ENCODE measurements at regions not wholly inside any gene's neighbourhood (a gene's known extent, or its start where the extent isn't known, plus 50 kb on each side); places are given as distances from the start of the nearest gene placed in this dataset.

- H3K27me3 ChIP-seq (ENCODE audit: control insufficient read depth, insufficient read depth, low read length) = no peaks in the 10 kb centered on the region
- no peak overlapping the region for H3K4me3 ChIP-seq (ENCODE audit: insufficient read depth, low read depth, low read length)
- DNase-seq = peak; percentile 16
- H3K36me3 ChIP-seq (replicated peaks; ENCODE audit: control insufficient read depth, insufficient read depth, low read length) = no peaks in the 10 kb centered on the region
Measured at GRCh38 chr6:167548451-167548850, 223.6 kb downstream of the TTLL2 start.

GRCh38 chr6:167549213-167549612, 224.3 kb downstream of the TTLL2 start:
- Histone ChIP-seq H3K4me3 (ENCODE audit: insufficient read depth, low read depth, low read length) (no peak overlapping the region), H3K27me3 (ENCODE audit: control insufficient read depth, insufficient read depth, low read length) (no peaks in the 10 kb centered on the region), H3K36me3 (replicated peaks; ENCODE audit: control insufficient read depth, insufficient read depth, low read length) (no peaks in the 10 kb centered on the region)
- peak; percentile 25 for DNase-seq

GRCh38 chr6:167550941-167551627, 226.2 kb downstream of the TTLL2 start:
- DNase-seq = peak; percentile 49
- no peak overlapping the region for H3K4me3 ChIP-seq (ENCODE audit: insufficient read depth, low read depth, low read length)
- H3K36me3 ChIP-seq (replicated peaks; ENCODE audit: control insufficient read depth, insufficient read depth, low read length) = no peaks in the 10 kb centered on the region
- no peaks in the 10 kb centered on the region for H3K27me3 ChIP-seq (ENCODE audit: control insufficient read depth, insufficient read depth, low read length)

GRCh38 chr6:167551628-167552257, 226.9 kb downstream of the TTLL2 start:
- peak; percentile 45 for DNase-seq
- H3K4me3 ChIP-seq (ENCODE audit: insufficient read depth, low read depth, low read length) = no peak overlapping the region
- H3K27me3 ChIP-seq (ENCODE audit: control insufficient read depth, insufficient read depth, low read length) = no peaks in the 10 kb centered on the region
- H3K36me3 ChIP-seq (replicated peaks; ENCODE audit: control insufficient read depth, insufficient read depth, low read length) = no peaks in the 10 kb centered on the region

- H3K4me3 ChIP-seq (ENCODE audit: insufficient read depth, low read depth, low read length) = no peak overlapping the region
- peak; percentile 31 for DNase-seq
- no peaks in the 10 kb centered on the region for H3K36me3 ChIP-seq (replicated peaks; ENCODE audit: control insufficient read depth, insufficient read depth, low read length)
- H3K27me3 ChIP-seq (ENCODE audit: control insufficient read depth, insufficient read depth, low read length) = no peaks in the 10 kb centered on the region
Measured at GRCh38 chr6:167552258-167552630, 227.4 kb downstream of the TTLL2 start.

GRCh38 chr6:167552961-167553735, 228.3 kb downstream of the TTLL2 start:
- peak; percentile 44 for DNase-seq
- H3K4me3 ChIP-seq (ENCODE audit: insufficient read depth, low read depth, low read length) = no peak overlapping the region
- H3K36me3 ChIP-seq (replicated peaks; ENCODE audit: control insufficient read depth, insufficient read depth, low read length) = no peaks in the 10 kb centered on the region
- H3K27me3 ChIP-seq (ENCODE audit: control insufficient read depth, insufficient read depth, low read length) = no peaks in the 10 kb centered on the region

GRCh38 chr6:167553736-167554119, 228.8 kb downstream of the TTLL2 start:
- peak; percentile 45 for DNase-seq
- no peak overlapping the region for H3K4me3 ChIP-seq (ENCODE audit: insufficient read depth, low read depth, low read length)
- no peaks in the 10 kb centered on the region for H3K36me3 ChIP-seq (replicated peaks; ENCODE audit: control insufficient read depth, insufficient read depth, low read length)
- no peaks in the 10 kb centered on the region for H3K27me3 ChIP-seq (ENCODE audit: control insufficient read depth, insufficient read depth, low read length)

- Histone ChIP-seq H3K36me3 (replicated peaks; ENCODE audit: control insufficient read depth, insufficient read depth, low read length) (no peaks in the 10 kb centered on the region), H3K27me3 (ENCODE audit: control insufficient read depth, insufficient read depth, low read length) (no peaks in the 10 kb centered on the region), H3K4me3 (ENCODE audit: insufficient read depth, low read depth, low read length) (no peak overlapping the region)
- DNase-seq = no peak
Measured at GRCh38 chr6:167554854-167555253, 230.0 kb downstream of the TTLL2 start.

- no peak for DNase-seq
- no peaks in the 10 kb centered on the region for H3K27me3 ChIP-seq (ENCODE audit: control insufficient read depth, insufficient read depth, low read length)
Measured at GRCh38 chr6:167555836-167556235, 230.9 kb downstream of the TTLL2 start.

GRCh38 chr6:167557675-167558074, 232.8 kb downstream of the TTLL2 start:
- Histone ChIP-seq H3K27me3 (ENCODE audit: control insufficient read depth, insufficient read depth, low read length) (no peaks in the 10 kb centered on the region), H3K4me3 (ENCODE audit: insufficient read depth, low read depth, low read length) (no peak overlapping the region), H3K36me3 (replicated peaks; ENCODE audit: control insufficient read depth, insufficient read depth, low read length) (no peaks in the 10 kb centered on the region)
- DNase-seq = peak; percentile 4

More at GRCh38 chr6:167555836-167556235, 230.9 kb downstream of the TTLL2 start:
- no peaks in the 10 kb centered on the region for H3K36me3 ChIP-seq (replicated peaks; ENCODE audit: control insufficient read depth, insufficient read depth, low read length)
- H3K4me3 ChIP-seq (ENCODE audit: insufficient read depth, low read depth, low read length) = no peak overlapping the region

- no peaks in the 10 kb centered on the region for H3K27me3 ChIP-seq (ENCODE audit: control insufficient read depth, insufficient read depth, low read length)
- no peaks in the 10 kb centered on the region for H3K36me3 ChIP-seq (replicated peaks; ENCODE audit: control insufficient read depth, insufficient read depth, low read length)
- peak; percentile 18 for DNase-seq
- no peak overlapping the region for H3K4me3 ChIP-seq (ENCODE audit: insufficient read depth, low read depth, low read length)
Measured at GRCh38 chr6:167558246-167559177, 233.6 kb downstream of the TTLL2 start.

GRCh38 chr6:167559675-167560479, 235.0 kb downstream of the TTLL2 start:
- H3K27me3 ChIP-seq (ENCODE audit: control insufficient read depth, insufficient read depth, low read length) = no peaks in the 10 kb centered on the region
- no peaks in the 10 kb centered on the region for H3K36me3 ChIP-seq (replicated peaks; ENCODE audit: control insufficient read depth, insufficient read depth, low read length)
- peak; percentile 21 for DNase-seq
- no peak overlapping the region for H3K4me3 ChIP-seq (ENCODE audit: insufficient read depth, low read depth, low read length)

- DNase-seq = peak; percentile 11
- no peaks in the 10 kb centered on the region for H3K36me3 ChIP-seq (replicated peaks; ENCODE audit: control insufficient read depth, insufficient read depth, low read length)
- H3K27me3 ChIP-seq (ENCODE audit: control insufficient read depth, insufficient read depth, low read length) = no peaks in the 10 kb centered on the region
- no peak overlapping the region for H3K4me3 ChIP-seq (ENCODE audit: insufficient read depth, low read depth, low read length)
Measured at GRCh38 chr6:167560673-167561569, 236.0 kb downstream of the TTLL2 start.
